ENCODE measurements at regions not wholly inside any gene's neighbourhood (a gene's known extent, or its start where the extent isn't known, plus 50 kb on each side); places are given as distances from the start of the nearest gene placed in this dataset.
"Not testable (repeated sequence)": the region's sequence is repeated elsewhere in the genome, so short reads cannot be mapped to it uniquely, and the experiment has no call there.

DNA sequence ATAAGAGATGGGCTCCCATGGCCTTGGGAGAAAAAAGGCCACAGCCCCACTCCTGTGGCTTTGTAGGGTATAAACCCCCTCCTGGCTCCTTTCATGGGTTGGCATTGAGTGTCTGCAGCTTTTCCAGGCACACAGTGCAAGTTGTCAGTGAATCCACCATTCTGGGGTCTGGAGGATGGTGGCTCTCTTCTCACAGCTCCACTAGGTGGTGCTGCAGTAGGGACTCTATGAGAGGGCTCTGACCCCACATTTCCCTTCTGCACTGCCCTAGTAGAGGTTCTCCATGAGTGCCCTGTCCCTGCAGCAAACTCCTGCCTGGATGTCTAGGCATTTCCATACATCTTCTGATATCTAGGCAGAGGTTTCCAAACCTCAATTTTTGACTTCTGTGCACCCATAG, 136.5 kb upstream of the FRG2C start:
- H3K4me2 ChIP-seq (ENCODE audit: insufficient read depth, low read length, poor library complexity, severe bottlenecking); H3K79me1 ChIP-seq (ENCODE audit: low read depth, low read length); H2AFZ ChIP-seq (ENCODE audit: low read length); H3K4me3 ChIP-seq (ENCODE audit: low read length in 2 of 2); H2BK120ac ChIP-seq (ENCODE audit: low read depth, low read length); H3K9me3 ChIP-seq (replicated peaks in 1 of 2; ENCODE audit: control insufficient read depth in 2 of 2, insufficient read depth in 1 of 2, low read depth in 1 of 2, low read length in 2 of 2); H3K4me1 ChIP-seq (ENCODE audit: control insufficient read depth in 2 of 2, insufficient read depth in 1 of 2, low read depth in 1 of 2, low read length in 2 of 2); H3K9ac ChIP-seq (ENCODE audit: low read depth, low read length, poor library complexity); H2BK12ac ChIP-seq (ENCODE audit: low read length); H3K27me3 ChIP-seq (ENCODE audit: control insufficient read depth in 3 of 3, insufficient read depth in 3 of 3, low read depth in 1 of 3, low read length in 3 of 3); H2BK15ac ChIP-seq (ENCODE audit: low read length); H3K23ac ChIP-seq (ENCODE audit: low read depth, low read length, poor library complexity); H3K27ac ChIP-seq (replicated peaks; ENCODE audit: low read length); H4K8ac ChIP-seq (ENCODE audit: low read depth, low read length); H3K36me3 ChIP-seq (replicated peaks in 1 of 2; ENCODE audit: control insufficient read depth in 2 of 2, insufficient read depth in 2 of 2, low read length in 2 of 2); H2AK5ac ChIP-seq (ENCODE audit: low read depth, low read length); H2BK5ac ChIP-seq (ENCODE audit: low read length); DNase-seq (ENCODE audit: low spot score); H3K18ac ChIP-seq (ENCODE audit: low read length); H3K4ac ChIP-seq (ENCODE audit: low read length); H3K14ac ChIP-seq (ENCODE audit: low read length); H4K91ac ChIP-seq (ENCODE audit: low read depth, low read length, poor library complexity): not testable (repeated sequence)

DNA sequence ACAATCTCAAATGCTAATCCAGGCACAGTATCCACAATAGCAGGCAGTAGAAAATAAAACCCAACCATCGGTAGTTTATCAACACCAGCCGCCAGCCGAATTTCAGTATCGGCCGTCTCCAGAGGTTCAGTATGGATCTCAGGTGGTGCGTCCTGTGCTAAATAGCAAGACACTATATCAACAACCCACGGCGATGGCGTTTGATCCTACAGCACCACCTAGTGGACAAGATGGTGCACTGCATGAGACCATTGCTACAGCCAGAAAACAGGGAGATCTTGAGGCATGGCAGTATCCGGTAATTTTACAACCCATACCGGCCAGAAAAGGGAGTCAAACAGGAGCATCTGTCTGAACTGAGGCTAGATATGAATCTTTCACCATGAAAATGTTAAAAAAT, 112.0 kb upstream of the FRG2C start:
- H2BK12ac ChIP-seq (ENCODE audit: low read length); H4K8ac ChIP-seq (ENCODE audit: low read depth, low read length); H3K9ac ChIP-seq (ENCODE audit: low read depth, low read length, poor library complexity); H2AFZ ChIP-seq (ENCODE audit: low read length); H3K4me3 ChIP-seq (ENCODE audit: low read length in 2 of 2); H2BK15ac ChIP-seq (ENCODE audit: low read length); H3K4me2 ChIP-seq (ENCODE audit: insufficient read depth, low read length, poor library complexity, severe bottlenecking); H2AK5ac ChIP-seq (ENCODE audit: low read depth, low read length); H2BK5ac ChIP-seq (ENCODE audit: low read length); H3K18ac ChIP-seq (ENCODE audit: low read length); H2BK120ac ChIP-seq (ENCODE audit: low read depth, low read length); H3K9me3 ChIP-seq (replicated peaks in 1 of 2; ENCODE audit: control insufficient read depth in 2 of 2, insufficient read depth in 1 of 2, low read depth in 1 of 2, low read length in 2 of 2); H3K23ac ChIP-seq (ENCODE audit: low read depth, low read length, poor library complexity); H4K91ac ChIP-seq (ENCODE audit: low read depth, low read length, poor library complexity); H3K27ac ChIP-seq (replicated peaks; ENCODE audit: low read length); H3K79me1 ChIP-seq (ENCODE audit: low read depth, low read length); H3K4ac ChIP-seq (ENCODE audit: low read length); H3K27me3 ChIP-seq (ENCODE audit: control insufficient read depth in 3 of 3, insufficient read depth in 3 of 3, low read depth in 1 of 3, low read length in 3 of 3); H3K14ac ChIP-seq (ENCODE audit: low read length); H3K4me1 ChIP-seq (ENCODE audit: control insufficient read depth in 2 of 2, insufficient read depth in 1 of 2, low read depth in 1 of 2, low read length in 2 of 2); H3K36me3 ChIP-seq (replicated peaks in 1 of 2; ENCODE audit: control insufficient read depth in 2 of 2, insufficient read depth in 2 of 2, low read length in 2 of 2): not testable (repeated sequence)
- peak; percentile 11 for DNase-seq (ENCODE audit: low spot score)
- no CpG with 5 or more reads among the region's 11 CpGs for WGBS, 2 donors (ENCODE audit: extremely low coverage in 2 of 2, insufficient read length in 2 of 2, insufficient replicate concordance in 1 of 2)

DNA sequence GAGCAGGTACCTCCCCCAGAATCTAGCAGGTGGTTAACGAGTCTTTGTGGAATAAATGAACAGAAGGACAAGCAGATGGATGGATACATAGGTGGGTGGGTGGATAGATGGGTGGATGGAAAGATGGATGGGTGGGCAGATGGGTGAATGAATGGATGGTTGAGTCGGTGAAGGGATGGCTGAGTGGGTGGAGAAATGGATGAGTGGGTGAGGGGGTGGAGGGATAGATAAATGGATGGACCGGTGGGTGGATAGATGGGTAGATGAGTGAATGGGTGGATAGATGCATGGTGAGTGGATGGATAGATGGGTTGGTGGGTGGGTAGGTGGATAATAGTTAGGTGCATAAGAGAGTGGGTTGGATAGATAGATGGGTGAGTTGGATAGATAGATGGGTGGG, 99.7 kb upstream of the FRG2C start:
- H3K27ac ChIP-seq (replicated peaks; ENCODE audit: low read length); H3K23ac ChIP-seq (ENCODE audit: low read depth, low read length, poor library complexity); H4K91ac ChIP-seq (ENCODE audit: low read depth, low read length, poor library complexity); H3K36me3 ChIP-seq (replicated peaks in 1 of 2; ENCODE audit: control insufficient read depth in 2 of 2, insufficient read depth in 2 of 2, low read length in 2 of 2); H2AK5ac ChIP-seq (ENCODE audit: low read depth, low read length); H3K4me2 ChIP-seq (ENCODE audit: insufficient read depth, low read length, poor library complexity, severe bottlenecking); H2BK5ac ChIP-seq (ENCODE audit: low read length); H3K27me3 ChIP-seq (ENCODE audit: control insufficient read depth in 3 of 3, insufficient read depth in 3 of 3, low read depth in 1 of 3, low read length in 3 of 3); DNase-seq (ENCODE audit: low spot score); H4K8ac ChIP-seq (ENCODE audit: low read depth, low read length); H3K79me1 ChIP-seq (ENCODE audit: low read depth, low read length); H2BK120ac ChIP-seq (ENCODE audit: low read depth, low read length); H3K14ac ChIP-seq (ENCODE audit: low read length); H2BK12ac ChIP-seq (ENCODE audit: low read length); H2AFZ ChIP-seq (ENCODE audit: low read length); H2BK15ac ChIP-seq (ENCODE audit: low read length); H3K4me3 ChIP-seq (ENCODE audit: low read length in 2 of 2); H3K18ac ChIP-seq (ENCODE audit: low read length); H3K9ac ChIP-seq (ENCODE audit: low read depth, low read length, poor library complexity); H3K4ac ChIP-seq (ENCODE audit: low read length); H3K4me1 ChIP-seq (ENCODE audit: control insufficient read depth in 2 of 2, insufficient read depth in 1 of 2, low read depth in 1 of 2, low read length in 2 of 2); H3K9me3 ChIP-seq (replicated peaks in 1 of 2; ENCODE audit: control insufficient read depth in 2 of 2, insufficient read depth in 1 of 2, low read depth in 1 of 2, low read length in 2 of 2): not testable (repeated sequence)
- WGBS, 2 donors (ENCODE audit: extremely low coverage in 2 of 2, insufficient read length in 2 of 2, insufficient replicate concordance in 1 of 2), result no CpG with 5 or more reads among the region's 3 CpGs

DNA sequence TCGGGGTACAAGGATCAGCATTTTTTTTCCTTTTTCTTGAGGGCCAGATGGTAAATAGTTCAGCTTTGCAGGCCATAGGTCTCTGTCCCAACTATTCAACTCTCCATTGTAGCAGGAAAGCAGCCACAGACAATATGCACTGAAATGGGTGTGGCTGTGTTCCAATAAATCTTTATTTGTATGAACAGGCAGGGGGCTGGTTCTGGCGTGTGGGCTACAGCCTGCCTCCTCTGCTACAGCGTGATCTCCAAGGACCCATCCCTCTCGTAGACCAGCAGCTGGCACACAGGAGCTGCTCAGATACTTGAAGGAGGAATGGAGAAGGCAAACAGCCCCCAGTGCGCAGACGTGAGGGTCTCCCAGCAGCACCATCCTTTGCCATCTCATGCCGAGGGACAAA, 91.8 kb upstream of the FRG2C start:
- H3K18ac ChIP-seq (ENCODE audit: low read length); H2BK12ac ChIP-seq (ENCODE audit: low read length); H2AFZ ChIP-seq (ENCODE audit: low read length); H3K4me2 ChIP-seq (ENCODE audit: insufficient read depth, low read length, poor library complexity, severe bottlenecking); H3K4ac ChIP-seq (ENCODE audit: low read length); H3K4me3 ChIP-seq (ENCODE audit: low read length in 2 of 2); H3K14ac ChIP-seq (ENCODE audit: low read length); H4K91ac ChIP-seq (ENCODE audit: low read depth, low read length, poor library complexity); H3K9ac ChIP-seq (ENCODE audit: low read depth, low read length, poor library complexity); H3K9me3 ChIP-seq (replicated peaks in 1 of 2; ENCODE audit: control insufficient read depth in 2 of 2, insufficient read depth in 1 of 2, low read depth in 1 of 2, low read length in 2 of 2); H3K36me3 ChIP-seq (replicated peaks in 1 of 2; ENCODE audit: control insufficient read depth in 2 of 2, insufficient read depth in 2 of 2, low read length in 2 of 2); H2AK5ac ChIP-seq (ENCODE audit: low read depth, low read length); H2BK120ac ChIP-seq (ENCODE audit: low read depth, low read length); H3K27me3 ChIP-seq (ENCODE audit: control insufficient read depth in 3 of 3, insufficient read depth in 3 of 3, low read depth in 1 of 3, low read length in 3 of 3); H2BK15ac ChIP-seq (ENCODE audit: low read length); H4K8ac ChIP-seq (ENCODE audit: low read depth, low read length); H3K23ac ChIP-seq (ENCODE audit: low read depth, low read length, poor library complexity); H2BK5ac ChIP-seq (ENCODE audit: low read length); H3K27ac ChIP-seq (replicated peaks; ENCODE audit: low read length); DNase-seq (ENCODE audit: low spot score); H3K4me1 ChIP-seq (ENCODE audit: control insufficient read depth in 2 of 2, insufficient read depth in 1 of 2, low read depth in 1 of 2, low read length in 2 of 2); H3K79me1 ChIP-seq (ENCODE audit: low read depth, low read length): not testable (repeated sequence)
- no CpG with 5 or more reads among the region's 7 CpGs for WGBS, 2 donors (ENCODE audit: extremely low coverage in 2 of 2, insufficient read length in 2 of 2, insufficient replicate concordance in 1 of 2)

Data from neuronal stem cell (in vitro differentiated cells).